ENCODE measurements at regions not wholly inside any gene's neighbourhood (a gene's known extent, or its start where the extent isn't known, plus 50 kb on each side); places are given as distances from the start of the nearest gene placed in this dataset.

DNA sequence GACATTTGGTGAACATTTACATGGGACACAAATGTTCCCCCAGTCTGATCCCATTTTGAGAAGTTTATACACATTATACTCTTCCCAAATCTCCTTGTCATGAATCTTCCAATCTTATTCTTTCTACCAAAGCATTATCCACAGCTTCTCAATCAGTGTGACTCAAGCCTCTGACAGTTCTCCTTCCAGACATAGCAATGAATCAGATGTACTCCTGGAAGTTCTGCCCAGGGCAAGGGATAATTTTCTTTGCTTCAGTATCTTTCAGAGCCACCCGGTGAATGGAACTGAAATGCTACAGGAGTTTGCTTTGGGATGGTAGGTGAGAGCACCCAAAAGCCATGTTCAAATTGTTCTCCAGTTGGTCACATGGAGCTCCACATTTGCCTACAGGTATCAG, 145.5 kb downstream of the ANXA5 start:
- no peak overlapping the region for H3K4me2 ChIP-seq (ENCODE audit: low read depth, low read length)
- no peak for DNase-seq (ENCODE audit: low spot score)
- no peak overlapping the region for H3K4me3 ChIP-seq (replicated peaks in 1 of 3; ENCODE audit: insufficient read depth in 1 of 3, low read depth in 2 of 3, low read length in 3 of 3)
- in situ Hi-C loops (cut with HindIII; ENCODE audit: extremely low pct_ligation_motif_present, low pct_unique_long_range_greater_than_20kb) (no loop called here), intact Hi-C loops (cut with micrococcal nuclease; ENCODE audit: unreplicated experiment) (no loop called here)
- no peak for ATAC-seq
- no peak for FAIRE-seq
- H2AFZ ChIP-seq (ENCODE audit: low read length): no peak overlapping the region
- no peaks in the 10 kb centered on the region for H3K4me1 ChIP-seq (ENCODE audit: insufficient read depth, low read length)
- H3K27ac ChIP-seq (ENCODE audit: extremely low read length, insufficient read depth, low read length): no peak overlapping the region
- no peaks in the 10 kb centered on the region for H3K27me3 ChIP-seq (ENCODE audit: control insufficient read depth in 1 of 2, insufficient read depth in 2 of 2, low read length in 2 of 2)
- H4K20me1 ChIP-seq (ENCODE audit: insufficient read depth, low read length): no peaks in the 10 kb centered on the region
- BruUV-seq (replicated peaks): no TSS peak
- WGBS (ENCODE audit: low lambda C conversion rate): 47% methylated on average over 1 of the region's 1 CpG
- no peak overlapping the region for H3K9ac ChIP-seq (ENCODE audit: insufficient read depth, low read depth, low read length)
- CTCF ChIA-PET (ENCODE audit: low intra/inter-chr PET ratio, low total read pairs): no interaction called here
- H3K36me3 ChIP-seq (replicated peaks in 1 of 2; ENCODE audit: control insufficient read depth in 1 of 2, insufficient read depth in 2 of 2, low read length in 2 of 2): no peaks in the 10 kb centered on the region
- TF ChIP-seq SMAD9 (CRISPR knock-in tag; IDR thresholded peaks at IDR 0.05) (no peak), ZNF557 (CRISPR knock-in tag; IDR thresholded peaks at IDR 0.05) (no peak), SNAPC5 (CRISPR knock-in tag; IDR thresholded peaks at IDR 0.05; ENCODE audit: borderline replicate concordance) (no peak), ZFP41 (CRISPR knock-in tag; IDR thresholded peaks at IDR 0.05; ENCODE audit: borderline replicate concordance) (no peak), CHCHD3 (CRISPR knock-in tag; IDR thresholded peaks at IDR 0.05) (no peak), SP140L (CRISPR knock-in tag; IDR thresholded peaks at IDR 0.05; ENCODE audit: borderline replicate concordance) (no peak), ZNF713 (CRISPR knock-in tag; IDR thresholded peaks at IDR 0.05) (no peak), ZNF34 (CRISPR knock-in tag; IDR thresholded peaks at IDR 0.05; ENCODE audit: borderline replicate concordance) (no peak), AGO2 (optimal IDR thresholded peaks at IDR 0.05; ENCODE audit: low read depth, low read length) (no peak), ZNF644 (CRISPR knock-in tag; IDR thresholded peaks at IDR 0.05; ENCODE audit: low read depth) (no peak), ZNF607 (CRISPR knock-in tag; IDR thresholded peaks at IDR 0.05; ENCODE audit: borderline replicate concordance) (no peak), PRPF4 (IDR thresholded peaks at IDR 0.05; ENCODE audit: low read depth, low read length, poor library complexity, severe bottlenecking) (no peak)
- no peaks in the 10 kb centered on the region for H3K9me3 ChIP-seq (ENCODE audit: low read length)
- no peaks in the 10 kb centered on the region for H3K79me2 ChIP-seq (ENCODE audit: insufficient read depth, low read length)
- POLR2A ChIA-PET: no interaction called here
